Medulla oblongata (tissue), 1 donor: ENCODE measurements at regions not wholly inside any gene's neighbourhood (a gene's known extent, or its start where the extent isn't known, plus 50 kb on each side); places are given as distances from the start of the nearest gene placed in this dataset.
"Not testable (repeated sequence)": the region's sequence is repeated elsewhere in the genome, so short reads cannot be mapped to it uniquely, and the experiment has no call there.

ENCODE experiments used
- DNase-seq: peaks from one replicate; pipeline ENCODE4 v3.0.0-alpha.2; 2015; ENCODE audit errors: extremely low spot score

DNA sequence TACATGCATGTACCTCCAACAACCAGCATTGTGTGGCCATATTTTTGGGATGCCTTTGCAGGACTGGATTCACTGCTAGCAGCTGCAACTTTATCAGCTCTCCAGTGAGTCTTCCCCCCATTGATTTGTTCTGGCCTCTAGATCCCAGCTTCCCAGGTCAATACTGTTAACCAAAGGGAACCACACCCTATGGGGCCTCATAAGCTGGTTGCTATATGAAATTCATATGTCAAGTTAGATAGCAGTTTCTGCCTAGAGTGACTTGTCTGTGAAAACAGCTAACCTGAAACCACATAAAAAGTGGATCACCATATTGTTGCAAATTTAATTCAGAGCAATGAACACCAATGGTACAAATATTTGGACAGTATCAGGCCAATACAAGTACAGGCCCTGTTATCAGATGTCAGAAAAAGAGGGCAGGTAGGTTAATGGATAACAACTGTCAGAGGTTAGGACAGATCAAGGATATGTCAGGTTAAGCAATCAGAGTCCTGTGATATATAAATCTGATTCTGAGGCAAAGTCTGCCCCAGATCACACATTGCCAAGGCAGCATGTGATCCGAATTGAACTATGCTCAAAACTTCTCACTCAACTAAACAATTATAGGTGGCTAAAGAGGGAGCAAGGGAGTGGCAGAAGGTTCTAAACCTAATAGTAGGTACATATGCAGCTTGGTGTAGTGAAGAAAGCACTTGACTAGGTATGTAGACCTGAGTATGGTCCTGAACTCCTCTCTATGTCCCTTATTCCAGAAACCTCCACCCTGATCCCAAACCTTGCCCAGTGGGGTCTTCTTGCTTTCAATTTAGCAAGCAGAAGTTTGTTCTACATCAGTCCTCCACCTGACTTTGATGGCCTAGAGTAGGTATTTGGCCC is 94.7 kb upstream of the FOXN2 start:
- DNase-seq = no peak

DNA sequence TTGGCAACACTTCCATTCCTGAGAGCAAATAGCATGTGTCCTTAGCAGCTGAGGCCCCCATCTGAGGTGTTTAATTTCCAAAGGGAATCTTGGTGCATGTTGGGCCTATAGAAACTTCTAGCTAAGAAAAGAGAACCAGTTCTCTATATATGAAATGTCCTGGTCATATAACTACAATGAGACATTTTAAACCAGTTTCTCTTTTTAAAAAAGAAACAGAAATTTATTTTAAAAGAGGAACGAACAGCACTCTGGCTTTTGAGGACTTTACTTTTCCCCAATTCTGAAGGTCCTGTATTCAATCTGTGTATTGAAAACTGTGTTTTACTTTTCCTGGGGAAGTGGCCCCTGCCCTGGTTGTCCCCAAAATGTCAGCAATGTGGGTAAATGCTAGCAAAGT is 94.0 kb upstream of the FOXN2 start:
- no peak for DNase-seq

DNA sequence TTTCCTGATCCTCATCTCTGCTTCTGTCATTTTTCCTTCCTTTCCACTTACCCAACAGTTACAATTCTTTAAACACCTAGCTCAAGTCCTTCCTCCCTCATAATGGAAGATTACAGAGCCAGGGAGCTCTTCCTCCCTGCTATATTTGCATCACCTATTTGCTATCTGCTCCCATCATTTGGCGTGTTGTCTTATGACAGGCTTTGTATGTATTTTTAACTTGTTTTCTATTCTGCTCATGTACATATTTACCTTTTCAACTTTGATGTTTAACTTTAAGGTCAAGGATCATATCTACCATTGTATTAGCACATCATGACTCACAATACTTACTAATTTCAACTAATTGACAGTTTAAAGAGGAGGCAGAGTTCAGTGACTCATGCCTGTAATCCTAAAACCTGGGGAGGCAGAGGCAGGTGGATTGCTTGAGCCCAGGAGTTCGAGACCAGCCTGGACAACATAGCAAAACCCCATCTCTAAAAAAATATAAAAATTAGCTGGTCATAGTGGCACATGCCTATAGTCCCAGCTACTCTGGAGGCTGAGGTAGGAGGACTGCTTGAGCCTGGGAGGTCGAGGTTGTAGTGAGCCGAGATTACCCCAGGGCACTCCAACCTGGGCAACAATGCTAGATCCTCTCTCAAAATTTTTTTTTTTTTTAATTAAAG is 92.5 kb upstream of the FOXN2 start:
- DNase-seq = no peak

DNA sequence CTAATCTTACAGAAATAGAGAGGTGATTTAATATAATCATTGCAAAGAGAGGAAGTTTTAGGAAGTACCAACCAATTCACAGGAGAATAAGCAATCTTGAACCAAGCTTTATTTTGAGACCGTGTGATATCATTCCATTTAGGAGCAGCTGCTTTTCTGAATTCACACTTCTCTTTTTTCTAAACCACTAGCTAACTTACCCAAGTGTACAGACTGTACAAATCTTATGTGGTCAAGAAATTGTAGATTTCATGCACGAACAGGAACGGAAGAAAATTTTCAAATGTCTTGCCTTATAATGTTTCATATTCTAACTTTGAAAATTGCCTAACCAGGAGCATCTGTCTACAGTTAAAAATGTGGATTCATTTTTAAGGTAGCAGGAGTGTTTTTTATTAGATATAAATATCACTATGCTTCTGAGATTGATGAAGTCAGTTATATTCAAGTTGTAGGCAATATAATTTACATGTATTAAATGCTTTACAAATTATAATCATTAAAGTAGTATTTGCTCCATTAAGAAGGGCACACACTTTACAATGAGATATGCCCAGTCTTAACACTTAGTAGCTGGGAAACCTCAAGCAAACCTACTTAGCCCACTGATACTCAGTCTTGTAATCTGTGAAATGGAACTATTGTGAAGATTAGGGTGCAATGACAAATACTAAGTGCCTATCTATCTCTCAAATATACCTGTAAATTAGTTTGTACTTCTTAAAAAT is 86.7 kb upstream of the FOXN2 start:
- peak; percentile 44 for DNase-seq

DNA sequence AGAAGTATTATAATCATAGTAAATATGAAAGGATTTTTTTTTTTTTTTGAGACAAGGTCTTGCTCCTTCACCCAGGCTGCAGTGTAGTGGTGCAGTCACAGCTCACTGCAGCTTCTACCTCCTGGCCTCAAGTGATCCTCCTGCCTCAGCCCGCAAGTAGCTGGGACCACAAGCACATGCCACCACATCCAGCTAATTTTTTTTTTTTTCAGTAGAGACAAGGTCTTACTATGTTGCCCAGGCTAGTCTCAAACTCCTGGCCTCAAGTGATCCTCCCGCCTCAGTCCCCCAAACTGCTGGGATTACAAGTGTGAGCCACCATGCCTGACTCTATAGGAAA is 86.2 kb upstream of the FOXN2 start:
- DNase-seq = no peak

DNA sequence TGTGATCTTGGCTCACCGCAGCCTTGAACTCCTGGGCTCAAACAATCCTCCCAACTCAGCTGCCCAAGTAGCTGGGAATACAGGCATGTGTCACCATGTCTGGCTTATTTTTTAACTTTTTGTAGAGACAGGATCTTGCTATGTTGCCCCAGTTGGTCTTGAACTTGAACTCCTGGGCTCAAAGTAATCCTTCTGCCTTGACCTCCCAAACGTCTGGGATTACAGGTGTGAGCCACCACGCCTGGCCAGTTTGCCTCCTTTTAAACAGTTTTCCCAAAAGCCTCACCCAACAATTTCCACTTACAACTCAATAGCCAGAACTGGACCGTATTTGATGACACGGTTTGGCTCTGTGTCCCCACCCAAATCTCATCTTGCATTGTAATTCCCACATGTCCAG is 85.4 kb upstream of the FOXN2 start:
- no peak for DNase-seq

DNA sequence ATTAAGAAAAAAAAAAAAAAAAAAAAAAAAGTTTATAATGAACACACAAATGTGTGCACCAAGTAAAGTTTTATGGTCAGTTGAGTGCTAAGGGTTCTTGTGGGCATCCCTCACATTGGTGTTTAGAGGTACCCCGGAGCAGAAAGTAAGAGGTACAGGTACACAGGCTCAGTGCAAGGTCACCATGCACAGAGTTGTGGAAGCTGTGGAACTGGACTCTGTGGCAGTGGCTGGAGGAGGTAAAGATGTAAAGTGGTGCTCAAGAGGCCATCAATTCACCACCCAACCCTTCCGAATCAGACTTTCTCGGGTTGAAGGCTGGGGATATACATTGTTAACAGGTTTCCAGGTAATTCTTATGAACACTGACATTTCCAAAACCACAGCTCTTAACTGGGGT is 83.6 kb upstream of the FOXN2 start:
- DNase-seq = no peak

DNA sequence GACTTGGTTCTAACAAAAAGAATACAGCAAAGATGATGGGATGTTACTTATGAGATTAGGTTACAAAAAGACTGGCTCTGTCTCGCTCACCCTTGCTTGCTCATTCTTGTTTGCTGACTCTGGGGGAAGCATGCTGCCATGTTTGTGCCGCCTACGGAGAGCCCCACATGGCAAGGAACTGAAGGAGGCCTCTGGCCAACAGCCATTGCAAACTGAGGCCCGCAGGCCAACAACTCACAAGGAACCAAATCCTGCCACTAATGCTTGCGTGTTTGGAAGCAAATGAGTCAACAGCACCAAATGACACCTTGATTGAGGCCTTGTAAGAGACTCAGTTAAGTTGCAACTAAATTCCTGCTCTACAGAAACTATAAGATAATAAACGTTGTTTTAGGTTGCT is 82.1 kb upstream of the FOXN2 start:
- DNase-seq = no peak

DNA sequence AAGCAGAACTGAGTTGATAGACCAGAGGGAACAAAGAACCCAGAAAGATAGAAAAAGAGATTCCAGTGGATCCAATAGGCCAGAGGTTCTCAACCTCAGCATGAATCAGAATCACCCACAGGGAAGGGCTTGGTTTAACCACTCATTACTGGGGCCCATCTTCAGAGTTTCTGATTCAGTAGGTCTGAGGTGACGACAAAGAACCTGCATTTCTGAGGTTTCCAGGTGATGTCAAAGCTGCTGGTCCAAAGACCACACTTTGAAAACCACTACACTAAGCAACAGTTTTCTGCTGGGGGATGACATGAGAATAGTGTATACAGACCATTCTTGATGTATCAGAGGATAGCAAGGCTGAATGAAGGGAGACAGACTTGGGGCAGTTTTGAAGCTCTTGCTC is 81.5 kb upstream of the FOXN2 start:
- DNase-seq = no peak

DNA sequence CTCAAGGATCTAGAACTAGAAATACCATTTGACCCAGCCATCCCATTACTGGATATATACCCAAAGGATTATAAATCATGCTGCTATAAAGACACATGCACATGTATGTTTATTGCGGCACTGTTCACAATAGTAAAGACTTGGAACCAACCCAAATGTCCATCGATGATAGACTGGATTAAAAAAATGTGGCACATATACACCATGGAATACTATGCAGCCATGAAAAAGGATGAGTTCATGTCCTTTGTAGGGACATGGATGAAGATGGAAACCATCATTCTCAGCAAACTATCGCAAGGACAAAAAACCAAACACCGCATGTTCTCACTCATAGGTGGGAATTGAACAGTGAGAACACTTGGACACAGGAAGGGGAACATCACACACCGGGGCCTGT is 80.7 kb upstream of the FOXN2 start:
- DNase-seq = not testable (repeated sequence)

DNA sequence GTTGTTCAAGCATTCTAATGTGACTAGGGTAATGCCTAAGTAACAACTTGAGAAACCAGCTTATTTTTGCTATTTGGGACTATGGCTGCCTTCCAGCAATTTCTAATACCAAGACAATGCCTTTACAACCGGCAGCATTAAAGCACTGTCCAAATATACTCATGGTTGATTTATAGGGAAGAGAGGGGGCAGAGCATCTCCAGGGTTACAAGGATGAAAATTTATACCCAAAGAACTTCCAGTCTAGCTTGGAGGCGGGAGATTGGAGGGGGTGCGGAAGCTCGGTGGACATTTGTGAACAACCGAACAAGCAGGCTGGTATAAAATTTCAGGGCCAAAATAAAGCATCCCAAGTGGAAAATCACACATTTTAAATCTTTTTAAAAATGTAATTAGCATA is 79.4 kb upstream of the FOXN2 start:
- DNase-seq = no peak

DNA sequence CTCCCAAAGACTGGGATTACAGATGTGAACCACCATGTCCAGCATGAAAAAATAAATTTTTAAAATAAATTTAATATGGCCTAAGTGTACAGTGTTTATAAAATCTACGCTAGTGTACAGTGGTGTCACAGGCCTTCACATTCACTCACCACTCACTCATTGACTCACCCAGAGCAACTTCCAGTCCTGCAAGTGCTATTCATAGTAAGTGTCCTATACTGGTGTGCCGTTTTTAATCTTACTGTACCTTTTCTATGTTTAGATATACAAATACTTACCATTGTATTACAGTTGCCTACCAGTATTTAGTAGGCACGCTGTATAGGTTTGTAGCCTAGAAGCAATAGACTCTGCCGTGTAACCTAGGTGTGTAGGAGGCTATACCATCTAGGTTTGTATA is 76.1 kb upstream of the FOXN2 start:
- DNase-seq = no peak

DNA sequence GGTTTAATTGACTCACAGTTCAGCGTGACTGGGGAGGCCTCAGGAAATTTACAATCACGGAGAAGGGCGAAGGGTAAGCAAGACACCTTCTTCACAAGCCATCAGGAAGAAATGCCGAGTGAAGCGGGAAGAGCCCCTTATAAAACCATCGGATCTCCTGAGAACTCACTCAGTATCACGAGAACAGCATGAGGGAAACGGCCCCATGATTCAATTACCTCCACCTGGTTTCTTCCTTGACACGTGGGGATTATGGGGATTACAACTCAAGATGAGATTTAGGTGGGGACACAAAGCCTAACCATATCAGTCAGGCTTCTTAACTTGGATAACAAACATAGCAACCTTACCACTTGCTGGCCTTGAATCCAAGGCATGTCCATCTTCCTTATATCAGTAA is 73.6 kb upstream of the FOXN2 start:
- no peak for DNase-seq

DNA sequence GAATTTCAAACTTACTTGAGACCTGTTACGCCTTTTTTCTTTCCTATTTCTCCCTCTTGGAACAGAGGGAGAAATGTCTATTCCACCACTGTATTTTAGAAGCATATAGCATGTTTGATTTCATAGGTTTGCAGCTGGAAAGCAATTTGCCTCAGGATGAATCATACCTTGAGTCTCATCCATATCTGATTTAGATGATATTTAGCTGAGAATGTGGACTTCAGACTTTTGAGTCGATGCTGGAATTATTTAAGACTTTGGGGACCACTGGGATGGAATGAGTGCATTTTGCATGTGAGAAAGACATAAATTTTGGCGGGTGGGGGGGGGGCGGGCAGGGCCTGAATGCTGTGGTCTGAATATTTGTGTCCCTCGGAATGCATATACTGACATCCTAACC is 67.3 kb upstream of the FOXN2 start:
- DNase-seq = no peak

DNA sequence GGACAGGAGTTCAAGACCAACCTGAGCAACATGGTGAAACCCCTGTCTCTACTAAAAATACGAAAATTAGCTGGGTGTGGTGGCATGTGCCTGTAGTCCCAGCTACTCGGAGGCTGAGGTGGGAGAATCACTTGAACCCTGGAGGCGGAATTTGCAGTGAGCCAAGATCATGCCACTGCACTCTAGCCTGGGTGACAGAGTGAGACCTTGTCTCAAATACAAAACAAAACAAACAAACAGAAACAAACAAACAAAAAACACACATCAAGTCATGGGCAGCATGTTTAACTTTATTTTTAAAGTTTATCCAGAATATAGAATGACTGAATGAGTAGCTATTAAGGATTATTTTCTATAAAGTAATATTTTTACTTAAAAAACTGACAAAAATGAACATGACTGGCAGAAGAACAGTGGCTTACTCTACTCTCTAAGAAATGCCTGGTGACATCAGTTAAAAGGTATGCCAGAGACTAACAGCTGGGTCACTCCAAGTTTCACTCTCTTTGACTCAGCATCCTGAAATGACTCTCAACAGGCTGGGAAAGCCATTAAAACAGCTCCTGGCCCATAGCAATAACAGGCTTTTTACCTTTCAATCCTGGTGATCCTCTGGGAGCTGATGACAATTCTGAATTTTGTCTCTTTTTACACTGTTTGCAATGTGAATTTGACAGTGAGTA is 66.1 kb upstream of the FOXN2 start:
- peak; percentile 37 for DNase-seq

DNA sequence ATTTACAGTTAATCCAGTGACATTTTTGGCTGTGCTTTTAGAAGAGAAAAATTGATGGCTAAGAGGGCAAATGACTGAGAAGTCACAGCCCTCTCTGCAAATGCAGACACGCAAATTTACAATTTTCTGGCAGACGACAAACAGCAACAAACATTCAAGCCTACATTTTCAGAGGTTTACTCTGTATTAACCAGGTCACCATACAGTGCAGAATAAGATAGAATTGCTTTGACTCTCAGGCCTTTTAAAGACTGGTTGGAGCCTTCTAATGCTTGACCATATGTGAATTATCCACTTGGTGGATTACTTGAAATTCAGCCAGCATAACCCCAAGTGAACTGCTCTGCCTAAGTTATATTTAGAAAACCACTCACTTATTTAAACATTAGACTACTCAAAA is 65.5 kb upstream of the FOXN2 start:
- no peak for DNase-seq

DNA sequence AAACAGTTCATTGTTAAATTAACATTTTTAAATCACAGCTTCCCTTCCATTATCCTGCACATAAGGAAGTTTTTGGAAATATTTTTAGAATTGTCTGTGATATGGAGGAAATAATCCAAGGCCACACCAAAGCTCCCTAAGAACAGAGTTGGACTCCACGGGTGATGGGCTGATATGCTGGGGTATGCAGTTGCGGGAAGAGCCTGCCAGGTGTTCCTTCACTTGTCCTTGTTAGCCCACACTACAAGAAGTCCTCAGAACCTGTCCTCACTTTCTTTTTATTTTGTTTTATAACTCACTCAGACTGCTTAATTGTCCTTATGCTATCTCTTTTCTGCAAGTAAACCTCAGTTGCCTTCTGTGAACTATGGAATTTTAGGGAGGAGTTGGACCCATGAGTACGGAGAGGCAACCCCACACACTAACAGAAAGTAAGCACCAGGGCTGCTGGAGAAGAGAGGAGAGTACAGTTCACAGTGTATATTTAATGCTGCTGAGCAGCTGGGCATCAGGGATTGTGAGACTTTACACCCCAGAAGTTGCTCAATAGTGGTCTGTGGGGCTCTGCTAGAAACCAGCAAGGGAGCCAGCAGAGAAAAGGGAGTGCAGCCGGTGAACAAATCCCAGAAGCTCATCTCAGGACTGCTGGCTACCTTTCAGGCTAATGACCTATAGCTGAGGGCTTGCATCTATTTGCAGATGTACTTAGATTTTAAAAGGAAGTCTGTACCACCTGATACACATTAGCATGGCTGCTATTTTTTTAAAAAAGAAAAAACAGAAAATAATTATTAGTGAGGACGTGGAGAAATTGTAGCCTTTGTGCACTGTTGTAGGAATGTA is 64.6 kb upstream of the FOXN2 start:
- peak; percentile 15 for DNase-seq

DNA sequence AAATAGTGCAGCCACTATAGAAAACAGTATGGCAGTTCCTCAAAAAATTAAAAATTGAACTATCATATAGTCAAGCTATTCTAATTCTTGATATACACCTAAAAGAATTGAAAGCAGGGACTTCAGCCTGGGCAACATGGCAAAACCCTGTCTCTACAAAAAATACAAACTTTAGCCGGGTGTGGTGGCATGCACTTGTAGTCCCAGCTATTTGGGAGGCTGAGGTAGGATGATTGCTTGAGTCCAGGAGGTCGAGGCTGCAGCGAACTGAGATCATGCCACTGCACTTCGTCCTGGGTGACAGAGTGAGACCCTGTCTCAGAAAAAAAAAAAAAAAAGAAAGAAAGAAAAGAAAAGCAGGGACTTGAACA is 64.0 kb upstream of the FOXN2 start:
- DNase-seq = no peak

DNA sequence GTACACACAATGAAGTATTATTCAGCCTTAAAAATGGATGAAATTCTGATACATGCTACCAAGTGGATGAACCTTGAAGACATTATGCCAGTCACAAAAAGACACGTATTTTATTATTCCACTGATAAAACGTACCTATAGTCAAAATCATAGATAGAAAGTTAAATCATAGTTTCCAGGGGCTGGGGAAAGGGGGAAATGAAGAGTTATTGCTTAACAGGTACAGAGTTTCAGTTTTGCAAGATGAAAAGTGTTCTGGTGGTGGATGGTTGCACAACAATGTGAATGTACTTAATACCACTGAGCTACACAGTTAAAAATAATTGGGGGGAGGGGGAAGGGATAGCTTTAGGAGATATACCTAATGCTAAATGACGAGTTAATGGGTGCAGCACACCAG is 63.5 kb upstream of the FOXN2 start:
- DNase-seq = peak; percentile 12

DNA sequence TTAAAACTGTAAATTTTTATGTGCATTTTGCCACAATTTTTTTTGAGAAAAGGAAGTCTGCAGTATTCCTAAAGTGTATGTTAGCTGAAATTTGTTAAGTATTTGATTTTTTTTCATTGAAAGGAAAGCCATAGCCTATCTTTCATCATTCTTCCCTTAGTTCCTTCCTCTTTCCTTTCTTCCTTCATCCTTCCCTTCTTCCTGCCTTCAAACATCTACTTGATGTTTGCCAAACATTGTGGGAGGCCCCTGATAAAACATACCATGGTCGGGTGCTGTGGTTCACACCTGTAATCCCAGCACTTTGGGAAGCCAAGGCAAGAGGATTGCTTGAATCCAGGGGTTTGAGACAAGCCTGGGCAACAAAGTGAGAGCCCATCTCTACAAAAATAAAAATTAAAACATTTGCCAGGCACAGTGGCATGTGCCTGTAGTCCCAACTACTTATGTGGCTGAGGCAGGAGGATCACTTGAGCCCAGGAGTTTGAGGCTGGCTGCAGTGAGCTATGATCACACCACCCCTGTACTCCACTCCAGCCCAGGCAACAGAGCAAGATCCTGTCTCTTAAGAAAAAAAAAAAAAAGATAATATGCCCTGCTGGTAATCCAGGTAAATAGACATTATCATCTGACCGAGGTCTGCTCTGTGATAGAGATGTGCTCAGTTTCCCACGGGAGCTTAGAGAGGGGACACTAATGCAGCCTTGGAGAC is 62.9 kb upstream of the FOXN2 start:
- no peak for DNase-seq

DNA sequence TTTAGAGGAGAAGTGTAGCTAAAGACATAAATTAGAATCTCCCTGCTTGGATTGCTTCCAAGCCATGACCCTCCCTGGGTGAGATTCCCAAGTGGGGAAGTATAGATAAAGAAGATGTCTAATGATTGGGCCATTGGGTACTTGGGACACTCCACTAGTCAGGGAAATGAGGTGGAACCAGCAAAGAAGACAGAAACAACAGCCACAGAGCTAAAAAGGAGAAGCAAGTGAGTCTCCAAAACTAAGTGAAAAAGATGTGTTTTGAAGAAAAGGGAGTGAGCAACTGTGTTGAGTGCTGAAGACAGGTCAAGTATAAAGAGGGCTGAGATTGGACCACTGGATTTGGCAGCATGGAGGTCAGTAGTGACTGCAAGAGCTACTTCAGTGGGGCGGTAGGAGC is 61.2 kb upstream of the FOXN2 start:
- DNase-seq = no peak
